ENCODE measurements at regions not wholly inside any gene's neighbourhood (a gene's known extent, or its start where the extent isn't known, plus 50 kb on each side); places are given as distances from the start of the nearest gene placed in this dataset.
"Not testable (repeated sequence)": the region's sequence is repeated elsewhere in the genome, so short reads cannot be mapped to it uniquely, and the experiment has no call there.

DNA sequence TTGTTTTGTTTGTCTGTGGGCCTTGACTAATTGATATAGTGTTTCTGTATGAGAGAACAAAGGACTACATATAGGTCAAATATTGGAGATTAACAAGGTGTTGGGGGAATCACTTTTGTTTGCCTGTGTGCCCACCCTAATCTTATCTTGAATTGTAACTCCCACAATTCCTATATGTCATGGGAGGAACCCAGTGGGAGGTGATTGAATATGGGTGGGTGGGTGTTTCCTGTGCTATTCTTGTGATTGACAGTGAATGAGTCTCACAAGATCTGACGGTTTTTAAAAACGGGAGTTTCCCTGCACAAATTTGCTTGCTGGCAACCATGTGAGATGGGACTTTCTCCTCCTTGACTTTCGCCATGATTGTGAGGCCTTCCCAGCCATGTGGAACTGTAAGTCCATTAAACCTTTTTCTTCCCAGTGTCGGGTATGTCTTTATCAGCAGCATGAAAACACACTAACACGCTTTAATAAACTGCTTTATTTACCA lies 64.9 kb upstream of the HSPB3 start:
- TF ChIP-seq, protein P1, sequence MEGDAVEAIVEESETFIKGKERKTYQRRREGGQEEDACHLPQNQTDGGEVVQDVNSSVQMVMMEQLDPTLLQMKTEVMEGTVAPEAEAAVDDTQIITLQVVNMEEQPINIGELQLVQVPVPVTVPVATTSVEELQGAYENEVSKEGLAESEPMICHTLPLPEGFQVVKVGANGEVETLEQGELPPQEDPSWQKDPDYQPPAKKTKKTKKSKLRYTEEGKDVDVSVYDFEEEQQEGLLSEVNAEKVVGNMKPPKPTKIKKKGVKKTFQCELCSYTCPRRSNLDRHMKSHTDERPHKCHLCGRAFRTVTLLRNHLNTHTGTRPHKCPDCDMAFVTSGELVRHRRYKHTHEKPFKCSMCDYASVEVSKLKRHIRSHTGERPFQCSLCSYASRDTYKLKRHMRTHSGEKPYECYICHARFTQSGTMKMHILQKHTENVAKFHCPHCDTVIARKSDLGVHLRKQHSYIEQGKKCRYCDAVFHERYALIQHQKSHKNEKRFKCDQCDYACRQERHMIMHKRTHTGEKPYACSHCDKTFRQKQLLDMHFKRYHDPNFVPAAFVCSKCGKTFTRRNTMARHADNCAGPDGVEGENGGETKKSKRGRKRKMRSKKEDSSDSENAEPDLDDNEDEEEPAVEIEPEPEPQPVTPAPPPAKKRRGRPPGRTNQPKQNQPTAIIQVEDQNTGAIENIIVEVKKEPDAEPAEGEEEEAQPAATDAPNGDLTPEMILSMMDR (IDR thresholded peaks at IDR 0.05; ENCODE audit: insufficient read depth, low read length, poor library complexity, severe bottlenecking), result no peak
- H3K27me3 ChIP-seq (replicated peaks; ENCODE audit: control insufficient read depth, insufficient read depth, low read length), result no peaks in the 10 kb centered on the region
- DNase-seq (ENCODE audit: extremely low read depth, insufficient read length), result no peak
- H3K36me3 ChIP-seq (ENCODE audit: control insufficient read depth, insufficient read depth, low read length), result no peaks in the 10 kb centered on the region
- H3K4me3 ChIP-seq (replicated peaks; ENCODE audit: low read depth, low read length), result no peak overlapping the region

DNA sequence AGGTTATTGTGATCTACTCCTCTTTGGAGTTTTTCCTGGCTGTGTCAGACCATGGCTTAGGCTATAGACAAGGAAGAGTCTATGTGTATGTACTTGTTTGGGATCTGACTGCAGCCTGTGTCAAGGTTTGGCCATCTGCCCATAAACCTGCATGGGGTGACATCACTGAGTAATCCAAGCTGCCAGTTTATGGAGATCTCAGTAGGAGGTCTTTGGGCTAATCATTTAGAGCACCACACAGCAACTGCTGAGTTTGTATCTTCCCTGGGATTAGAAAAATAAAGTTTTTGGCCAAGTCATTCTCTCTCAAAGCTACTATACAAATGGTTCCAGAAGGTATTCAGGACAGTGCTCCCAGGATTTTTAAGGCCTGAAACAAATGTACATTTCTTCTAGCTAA lies 65.5 kb upstream of the HSPB3 start:
- Histone ChIP-seq H3K36me3 (ENCODE audit: control insufficient read depth, insufficient read depth, low read length) (no peaks in the 10 kb centered on the region), H3K27me3 (replicated peaks; ENCODE audit: control insufficient read depth, insufficient read depth, low read length) (no peaks in the 10 kb centered on the region), H3K4me3 (replicated peaks; ENCODE audit: low read depth, low read length) (no peak overlapping the region)
- TF ChIP-seq, protein P1 (IDR thresholded peaks at IDR 0.05; ENCODE audit: insufficient read depth, low read length, poor library complexity, severe bottlenecking), result no peak
- DNase-seq (ENCODE audit: extremely low read depth, insufficient read length), result no peak

DNA sequence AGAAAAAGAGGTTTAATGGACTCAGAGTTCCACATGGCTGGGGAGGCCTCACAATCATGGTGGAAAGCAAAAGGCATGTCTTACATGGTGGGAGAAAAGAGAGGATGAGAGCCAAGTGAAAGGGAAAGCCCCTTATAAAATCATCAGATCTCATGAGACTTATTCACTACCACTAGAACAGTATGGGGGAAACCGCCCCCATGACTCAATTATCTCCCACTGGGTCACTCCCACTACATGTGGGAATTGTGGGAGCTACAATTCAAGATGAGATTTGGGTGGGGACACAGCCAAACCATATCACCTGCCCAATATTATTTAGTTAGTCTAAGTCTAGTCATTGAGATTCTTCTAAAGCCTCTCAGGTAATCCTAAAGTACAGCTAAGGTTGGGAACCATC lies 66.1 kb upstream of the HSPB3 start:
- not testable (repeated sequence) for H3K4me3 ChIP-seq (replicated peaks; ENCODE audit: low read depth, low read length); DNase-seq (ENCODE audit: extremely low read depth, insufficient read length); H3K36me3 ChIP-seq (ENCODE audit: control insufficient read depth, insufficient read depth, low read length); H3K27me3 ChIP-seq (replicated peaks; ENCODE audit: control insufficient read depth, insufficient read depth, low read length)

DNA sequence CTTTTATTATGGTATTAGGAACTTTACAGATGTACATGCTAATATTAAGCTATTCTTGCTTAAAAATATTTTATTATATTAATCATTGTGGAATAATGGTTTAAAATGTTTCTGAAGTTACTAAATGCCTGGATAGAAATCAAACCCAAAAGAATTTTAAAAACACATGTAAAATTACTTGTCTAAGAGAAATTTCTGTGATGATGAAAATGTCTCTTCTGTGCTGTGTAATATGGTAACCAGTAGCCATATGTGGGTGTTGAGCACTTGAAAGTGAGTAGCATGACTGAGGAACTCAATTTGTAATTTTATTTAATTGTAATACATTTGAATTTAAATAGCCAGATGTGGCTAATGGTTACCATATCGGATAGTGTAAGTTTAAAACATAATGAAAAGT lies 66.7 kb upstream of the HSPB3 start:
- no peak overlapping the region for H3K4me3 ChIP-seq (replicated peaks; ENCODE audit: low read depth, low read length)
- H3K27me3 ChIP-seq (replicated peaks; ENCODE audit: control insufficient read depth, insufficient read depth, low read length), result no peaks in the 10 kb centered on the region
- no peak for DNase-seq (ENCODE audit: extremely low read depth, insufficient read length)
- TF ChIP-seq, protein P1 (IDR thresholded peaks at IDR 0.05; ENCODE audit: insufficient read depth, low read length, poor library complexity, severe bottlenecking), result no peak
- no peaks in the 10 kb centered on the region for H3K36me3 ChIP-seq (ENCODE audit: control insufficient read depth, insufficient read depth, low read length)

DNA sequence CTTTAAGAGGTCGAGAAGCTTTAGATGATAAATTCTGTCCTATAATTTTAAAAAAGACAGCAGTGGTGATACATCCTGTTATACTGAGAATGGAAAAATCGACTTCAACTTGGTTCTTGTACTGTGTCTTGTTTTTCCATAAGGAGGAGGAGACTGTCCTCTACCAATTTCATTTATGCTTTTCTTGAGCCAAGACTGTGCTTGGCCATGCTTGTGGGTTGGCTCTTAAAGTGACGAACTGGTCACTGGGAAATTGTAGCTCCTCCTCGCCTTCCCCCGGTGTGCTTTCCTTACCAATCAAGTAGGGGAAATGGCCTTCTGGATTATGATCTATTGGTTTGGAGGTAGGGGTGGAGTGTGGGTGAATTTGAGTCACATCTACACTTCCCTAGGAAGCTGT lies 67.1 kb upstream of the HSPB3 start:
- Histone ChIP-seq H3K36me3 (ENCODE audit: control insufficient read depth, insufficient read depth, low read length) (no peaks in the 10 kb centered on the region), H3K27me3 (replicated peaks; ENCODE audit: control insufficient read depth, insufficient read depth, low read length) (no peaks in the 10 kb centered on the region), H3K4me3 (replicated peaks; ENCODE audit: low read depth, low read length) (no peak overlapping the region)
- TF ChIP-seq, protein P1 (IDR thresholded peaks at IDR 0.05; ENCODE audit: insufficient read depth, low read length, poor library complexity, severe bottlenecking), result no peak
- no peak for DNase-seq (ENCODE audit: extremely low read depth, insufficient read length)

DNA sequence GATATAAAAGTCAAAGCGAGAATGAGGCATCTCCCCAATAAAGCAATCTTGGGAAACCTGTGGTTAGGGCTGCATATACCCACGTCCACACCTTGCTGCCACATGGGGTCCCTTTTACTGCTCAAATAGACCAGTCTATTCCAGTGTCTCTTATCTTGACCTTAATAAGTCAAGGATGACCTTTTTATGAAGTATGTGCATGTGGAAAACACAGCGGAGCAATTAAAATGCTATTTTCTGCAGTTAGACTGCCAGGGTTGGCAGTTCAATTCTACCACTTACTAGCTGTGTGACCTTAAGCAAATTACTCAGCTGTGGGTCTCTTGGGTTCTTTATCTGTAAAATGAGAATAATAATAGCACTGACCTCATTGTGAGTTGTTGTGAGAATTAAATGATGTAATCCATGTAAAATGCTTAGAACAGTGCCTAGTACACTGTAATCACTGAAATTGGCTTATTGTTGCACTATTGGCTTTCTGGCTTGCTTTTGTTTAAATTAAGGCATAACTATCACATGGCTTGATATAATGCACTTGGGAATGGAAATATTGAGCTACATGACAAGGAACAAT lies 67.8 kb upstream of the HSPB3 start:
- DNase-seq (ENCODE audit: extremely low read depth, insufficient read length), result no peak
- H3K36me3 ChIP-seq (ENCODE audit: control insufficient read depth, insufficient read depth, low read length), result no peaks in the 10 kb centered on the region
- TF ChIP-seq, protein P1 (IDR thresholded peaks at IDR 0.05; ENCODE audit: insufficient read depth, low read length, poor library complexity, severe bottlenecking), result no peak
- no peak overlapping the region for H3K4me3 ChIP-seq (replicated peaks; ENCODE audit: low read depth, low read length)
- H3K27me3 ChIP-seq (replicated peaks; ENCODE audit: control insufficient read depth, insufficient read depth, low read length), result no peaks in the 10 kb centered on the region

Measured in GM06990 (cell line).